ENCODE measurements at regions not wholly inside any gene's neighbourhood (a gene's known extent, or its start where the extent isn't known, plus 50 kb on each side); places are given as distances from the start of the nearest gene placed in this dataset.
A peak's percentile ranks its signal among the peaks of the same experiment; 100 is the strongest.
"Not testable (repeated sequence)": the region's sequence is repeated elsewhere in the genome, so short reads cannot be mapped to it uniquely, and the experiment has no call there.

GRCh38 chr3:835096-835495 is 257.7 kb upstream of the CNTN6 start:
- no peak for DNase-seq

- no peak for DNase-seq
Measured at GRCh38 chr3:839981-840380, 252.8 kb upstream of the CNTN6 start.

GRCh38 chr3:851098-851790 is 241.6 kb upstream of the CNTN6 start:
- DNase-seq = peak in 1 of 5 experiments; percentile 7

- no peak for DNase-seq
Measured at GRCh38 chr3:852033-852432, 240.8 kb upstream of the CNTN6 start.

- DNase-seq = no peak
Measured at GRCh38 chr3:853489-853888, 239.3 kb upstream of the CNTN6 start.

GRCh38 chr3:859135-859534 is 233.7 kb upstream of the CNTN6 start:
- DNase-seq = no peak

- DNase-seq = peak in 1 of 5 experiments; percentile 16
Measured at GRCh38 chr3:861721-862120, 231.1 kb upstream of the CNTN6 start.

- DNase-seq = no peak
Measured at GRCh38 chr3:869269-869668, 223.6 kb upstream of the CNTN6 start.

- no peak for DNase-seq
Measured at GRCh38 chr3:869734-870133, 223.1 kb upstream of the CNTN6 start.

- no peak for DNase-seq
Measured at GRCh38 chr3:871651-872050, 221.2 kb upstream of the CNTN6 start.

- peak in 1 of 5 experiments; percentile 70 for DNase-seq
Measured at GRCh38 chr3:877001-877400, 215.8 kb upstream of the CNTN6 start.

- DNase-seq = no peak
Measured at GRCh38 chr3:878746-879145, 214.1 kb upstream of the CNTN6 start.

- DNase-seq = no peak
Measured at GRCh38 chr3:880371-880770, 212.5 kb upstream of the CNTN6 start.

GRCh38 chr3:882533-882932 is 210.3 kb upstream of the CNTN6 start:
- no peak for DNase-seq

- DNase-seq = no peak
Measured at GRCh38 chr3:901953-902778, 190.7 kb upstream of the CNTN6 start.

- no peak for DNase-seq
Measured at GRCh38 chr3:905217-905616, 187.6 kb upstream of the CNTN6 start.

GRCh38 chr3:906739-907138 is 186.1 kb upstream of the CNTN6 start:
- DNase-seq = no peak

- no peak for DNase-seq
Measured at GRCh38 chr3:908839-909238, 184.0 kb upstream of the CNTN6 start.

GRCh38 chr3:912717-913116 is 180.1 kb upstream of the CNTN6 start:
- DNase-seq = not testable (repeated sequence)

GRCh38 chr3:923161-923910 is 169.5 kb upstream of the CNTN6 start:
- no peak for DNase-seq

GRCh38 chr3:930866-931265 is 162.0 kb upstream of the CNTN6 start:
- no peak for DNase-seq

GRCh38 chr3:933326-933725 is 159.5 kb upstream of the CNTN6 start:
- no peak for DNase-seq

GRCh38 chr3:944786-945185 is 148.0 kb upstream of the CNTN6 start:
- no peak for DNase-seq

GRCh38 chr3:945738-946137 is 147.1 kb upstream of the CNTN6 start:
- no peak for DNase-seq
